Stimulated activated CD8-positive, alpha-beta memory T cell treated with anti-CD3 and anti-CD28 coated beads, Interleukin-7, amount 100 ng/mL, for 4 hours (primary cell): ENCODE measurements at regions not wholly inside any gene's neighbourhood (a gene's known extent, or its start where the extent isn't known, plus 50 kb on each side); places are given as distances from the start of the nearest gene placed in this dataset.
"Not testable (repeated sequence)": the region's sequence is repeated elsewhere in the genome, so short reads cannot be mapped to it uniquely, and the experiment has no call there.

Experiments
- DNase-seq, 2 donors: peaks; one replicate each; pipeline ENCODE4 v3.0.0-alpha.2; 2020; ENCODE audit warnings: low read depth in 2 of 2

- DNase-seq: no peak
These were observed 90.0 kb upstream of the USP15 start for GRCh38 chr12:62170241-62170640.

- DNase-seq: no peak
These were observed 69.3 kb upstream of the USP15 start for GRCh38 chr12:62190689-62191490.

DNA sequence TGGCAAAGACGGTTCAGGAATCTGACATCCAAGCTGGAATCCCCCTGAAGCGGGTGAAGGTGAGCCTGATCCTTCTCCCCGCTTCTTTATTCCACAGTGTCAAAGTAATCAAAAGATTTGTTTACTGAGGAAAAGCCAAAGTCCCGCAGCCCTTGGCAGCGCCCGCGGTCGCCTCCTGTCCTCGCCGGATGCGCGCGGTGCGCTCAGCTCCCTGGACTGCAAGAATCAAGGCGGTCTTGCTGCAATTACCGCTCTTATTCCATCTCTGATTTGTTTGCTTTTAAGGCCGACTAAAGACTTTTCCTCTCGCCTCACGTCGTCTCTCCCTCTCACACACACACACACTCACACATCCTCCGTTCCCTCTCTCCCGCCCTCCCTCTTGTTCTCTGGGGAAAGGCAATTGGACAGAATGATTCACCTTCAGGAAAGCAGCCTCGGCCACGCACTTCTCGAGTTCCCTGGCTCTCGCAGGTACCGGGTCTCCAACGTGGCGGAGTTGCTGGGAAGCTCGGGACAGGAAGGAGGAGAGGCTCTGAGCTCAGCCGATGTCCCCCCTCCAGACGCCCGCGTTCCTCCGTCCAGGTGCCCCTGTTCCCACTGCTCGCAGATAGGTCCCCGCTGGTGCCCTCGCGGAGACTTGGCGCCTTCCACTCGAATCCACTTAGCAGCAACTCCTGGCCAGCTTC is 68.6 kb upstream of the USP15 start:
- DNase-seq: no peak

GRCh38 chr12:62192180-62192902 is 67.9 kb upstream of the USP15 start:
- peak in 1 of 2 donors; percentile 16 for DNase-seq

DNA sequence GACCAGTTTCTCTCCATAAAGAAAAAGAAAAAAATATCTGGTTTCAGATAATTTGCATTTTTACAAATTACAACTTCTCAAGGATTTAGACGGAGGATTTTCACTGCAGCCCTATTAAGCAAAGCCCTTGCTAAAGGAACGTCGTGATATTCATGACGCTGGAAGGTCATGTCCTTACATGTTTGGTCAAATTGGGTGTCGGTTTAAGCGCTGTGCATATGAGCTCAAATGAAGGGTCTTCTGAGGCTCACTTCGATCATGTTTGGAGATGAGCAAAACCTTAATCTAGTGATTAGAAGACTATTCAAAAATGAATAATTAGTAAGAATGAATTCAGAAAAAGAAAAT is 67.3 kb upstream of the USP15 start:
- DNase-seq: no peak

GRCh38 chr12:62194031-62194430 is 66.2 kb upstream of the USP15 start:
- DNase-seq: no peak

DNA sequence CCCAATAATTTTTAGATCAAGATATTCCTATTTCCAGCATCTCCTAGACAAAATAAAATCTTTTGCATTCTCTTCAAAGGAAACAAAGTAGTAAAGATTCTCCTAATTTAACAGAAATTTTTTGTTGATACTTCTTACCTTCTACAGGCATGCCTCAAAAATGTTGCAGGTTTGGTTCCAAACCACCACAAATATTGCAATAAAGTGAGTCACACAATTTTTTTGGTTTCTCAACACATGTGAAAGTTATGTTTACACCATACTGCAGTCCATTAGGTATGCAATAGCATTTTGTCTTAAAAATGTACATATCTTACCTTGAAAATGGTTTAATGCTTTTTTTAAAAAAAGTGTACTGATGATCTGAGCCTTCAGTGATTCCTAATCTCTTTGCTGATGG is 65.6 kb upstream of the USP15 start:
- no peak for DNase-seq

GRCh38 chr12:62196146-62196545 is 64.1 kb upstream of the USP15 start:
- DNase-seq: no peak

- DNase-seq: not testable (repeated sequence)
These were observed 57.3 kb upstream of the USP15 start for GRCh38 chr12:62202861-62203260.

GRCh38 chr12:62205346-62205745 is 54.9 kb upstream of the USP15 start:
- no peak for DNase-seq

GRCh38 chr12:62207248-62207647 is 53.0 kb upstream of the USP15 start:
- no peak for DNase-seq
